Mammary epithelial cell (primary cell): ENCODE measurements at regions not wholly inside any gene's neighbourhood (a gene's known extent, or its start where the extent isn't known, plus 50 kb on each side); places are given as distances from the start of the nearest gene placed in this dataset.

Experiments used
- CTCF ChIP-seq, 2 donors: IDR thresholded peaks in 1 of 2; conservative IDR thresholded peaks in 1 of 2; 2 replicates each; pipeline ENCODE4 v1.5.1; 2011 to 2012; ENCODE audit warnings: inconsistent platforms in 2 of 2, low read length in 2 of 2, mild to moderate bottlenecking in 2 of 2, control low read depth in 1 of 2, low read depth in 1 of 2; ENCODE audit not compliant: insufficient read depth in 1 of 2; ENCODE audit errors: extremely low read depth in 1 of 2
- EZH2 ChIP-seq: IDR thresholded peaks from 2 replicates; pipeline ENCODE4 v1.6.1; 2012; ENCODE audit warnings: low read length, inconsistent platforms, borderline replicate concordance

- TF ChIP-seq CTCF (conservative IDR thresholded peaks at IDR 0.05 in 1 of 2, IDR thresholded peaks at IDR 0.05 in 1 of 2; ENCODE audit: extremely low read depth in 1 of 2, insufficient read depth in 1 of 2, low read depth in 1 of 2, low read length in 2 of 2) (no peak), EZH2 (no peak)
Measured at GRCh38 chr1:5555853-5556252, 436.4 kb downstream of the NPHP4 start.
